HG03108 (cell line): ENCODE measurements at regions not wholly inside any gene's neighbourhood (a gene's known extent, or its start where the extent isn't known, plus 50 kb on each side); places are given as distances from the start of the nearest gene placed in this dataset.

Source experiments
- ATAC-seq: cut with Tn5 transposase; IDR thresholded peaks from one replicate; pipeline ENCODE4 v1.9.1; 2021; ENCODE audit warnings: moderate library complexity; ENCODE audit not compliant: unreplicated experiment

DNA sequence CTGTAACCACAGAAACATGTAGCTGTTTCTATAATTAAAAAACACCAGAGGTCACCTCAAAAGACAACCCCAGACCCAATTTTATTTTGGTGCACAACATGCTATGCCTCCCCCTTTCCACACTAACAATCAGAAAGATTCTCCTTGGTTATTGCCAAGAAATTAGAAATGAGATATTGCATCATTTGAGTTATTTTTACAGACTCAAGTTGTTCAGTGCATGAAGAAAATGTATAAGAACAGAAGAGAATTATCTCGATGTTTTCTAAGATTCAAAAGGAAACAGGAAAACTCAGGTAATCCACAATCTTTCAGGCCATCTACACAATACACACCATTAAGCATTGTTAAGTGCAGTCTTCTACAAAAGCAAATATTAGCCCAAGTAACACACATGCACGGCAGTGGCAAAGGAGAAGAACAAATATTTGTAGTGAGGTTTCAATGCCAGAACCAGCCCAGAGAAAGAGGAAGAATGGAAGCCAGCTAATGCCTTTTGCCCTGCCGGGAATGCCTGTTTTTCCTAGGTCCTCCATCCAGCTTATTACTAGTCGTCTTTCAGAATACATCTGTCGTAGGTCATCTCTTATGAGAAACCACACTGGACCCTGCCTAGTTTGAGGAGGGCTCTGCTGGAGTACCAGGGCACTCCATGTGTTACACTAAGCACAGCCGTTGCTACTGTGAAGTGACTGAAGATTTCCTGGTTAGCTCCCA is 67.6 kb upstream of the C1GALT1 start:
- no peak for ATAC-seq

DNA sequence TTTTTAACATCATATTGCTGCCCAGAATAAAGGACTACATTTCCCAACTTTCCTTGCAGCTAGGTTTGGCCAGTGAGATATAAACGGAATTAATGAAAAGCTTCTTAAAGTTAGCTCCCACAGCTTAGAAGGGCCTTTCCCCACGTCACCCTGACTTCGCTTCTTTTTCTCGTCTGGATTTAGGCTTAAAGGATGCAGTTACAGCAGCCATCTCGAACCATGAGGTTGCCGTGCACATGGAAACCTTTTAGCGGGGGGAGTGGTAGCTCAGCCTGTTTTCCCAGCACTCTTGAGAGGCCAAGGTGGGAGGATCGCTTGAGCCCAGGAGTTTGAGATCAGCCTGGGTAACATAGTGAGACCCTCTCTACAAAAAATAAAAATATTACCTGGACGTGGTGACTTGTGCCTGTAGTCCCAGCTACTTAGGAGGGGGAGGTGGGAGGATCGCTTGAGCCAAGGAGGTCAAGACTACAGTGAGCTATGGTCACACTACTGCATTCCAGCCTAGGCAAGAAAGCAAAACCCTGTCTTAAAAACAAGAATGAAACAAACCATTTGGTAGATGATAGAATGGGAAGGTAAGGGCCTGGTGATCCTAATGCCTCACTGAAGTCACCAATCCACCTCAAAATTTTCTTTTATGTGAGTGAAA is 64.3 kb upstream of the C1GALT1 start:
- ATAC-seq: no peak

DNA sequence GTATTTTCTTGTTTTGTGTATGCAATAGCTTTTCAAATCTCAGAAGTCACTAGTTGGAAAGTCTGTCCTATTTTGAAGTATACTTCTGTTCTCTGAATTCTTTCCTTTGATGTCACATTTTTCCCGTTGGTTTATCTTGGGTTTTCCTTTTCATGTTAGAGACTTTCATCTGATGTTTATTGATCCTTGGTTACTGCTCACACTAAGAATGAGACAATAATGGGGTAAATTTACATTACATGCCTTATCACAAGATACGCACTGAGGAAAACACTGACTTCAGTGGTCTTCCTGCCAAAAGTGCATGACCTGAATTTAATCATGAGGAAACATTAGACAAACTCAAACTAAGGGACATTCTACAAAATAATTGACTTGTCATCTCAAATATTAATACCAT is 63.5 kb upstream of the C1GALT1 start:
- no peak for ATAC-seq

DNA sequence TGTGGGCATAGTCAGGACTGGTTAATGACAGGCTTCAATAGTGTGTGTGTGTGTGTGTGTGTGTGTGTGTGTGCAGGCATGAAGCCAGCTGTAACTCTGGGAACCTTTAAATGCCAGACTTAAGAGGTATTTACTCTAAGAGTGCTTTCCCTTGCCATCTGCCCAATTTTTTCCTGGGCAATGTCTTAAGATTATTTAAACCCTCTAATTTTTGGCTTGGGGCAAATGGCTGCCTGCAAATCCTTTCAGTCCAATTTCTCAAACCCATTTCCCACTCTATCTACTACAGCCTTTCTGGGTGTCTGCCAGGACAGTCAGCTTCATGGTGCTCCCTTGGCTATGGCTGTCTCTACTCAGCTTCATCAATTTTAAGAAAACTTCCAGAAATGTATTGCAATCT is 62.6 kb upstream of the C1GALT1 start:
- ATAC-seq: no peak

DNA sequence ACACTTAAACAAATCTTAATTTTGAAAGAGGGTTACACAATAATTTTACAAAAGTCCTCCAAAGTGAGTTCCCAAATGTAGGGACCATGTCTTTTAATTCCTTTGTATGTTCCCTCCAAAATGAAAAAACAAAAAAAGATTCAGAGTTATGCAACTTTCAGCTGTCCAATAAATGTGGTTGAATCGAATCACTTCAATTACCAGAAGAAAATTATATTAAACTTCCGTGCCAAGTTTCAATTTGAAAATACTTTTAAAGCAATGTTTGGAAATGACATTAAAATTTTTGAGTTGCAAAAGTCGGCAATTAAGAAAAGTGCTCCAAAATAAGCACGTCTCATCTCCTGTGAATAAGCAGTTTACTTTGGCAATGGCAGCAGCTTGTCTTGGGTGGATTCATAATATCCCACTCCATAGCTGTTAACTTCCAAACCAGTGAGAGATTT is 60.3 kb upstream of the C1GALT1 start:
- ATAC-seq: no peak

DNA sequence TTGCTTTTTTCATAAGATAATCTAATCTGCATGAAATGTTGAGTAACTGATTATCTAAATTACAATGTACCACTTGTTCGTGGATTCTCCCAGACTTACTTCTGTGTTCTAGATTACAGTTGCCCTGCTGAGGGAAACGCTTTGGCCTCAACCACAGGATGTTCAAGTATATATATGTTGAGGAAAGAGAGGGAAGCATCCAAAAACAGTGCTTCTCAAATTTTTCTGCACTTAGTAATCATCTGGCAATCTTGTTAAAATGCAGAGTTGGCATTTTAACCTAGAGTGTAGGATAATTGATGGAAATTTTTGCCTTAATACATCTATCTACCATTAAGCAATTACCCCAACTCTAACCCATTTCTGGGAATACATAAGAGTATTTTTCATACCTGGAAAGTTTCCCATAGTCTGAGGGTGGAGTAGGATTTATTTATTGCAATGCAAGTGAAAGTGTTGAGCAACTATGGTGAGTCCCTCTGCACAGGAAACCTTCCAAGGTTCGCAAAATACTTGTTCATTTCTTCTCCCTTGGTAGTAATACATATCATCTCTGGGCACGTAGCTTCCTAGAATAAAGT is 59.6 kb upstream of the C1GALT1 start:
- no peak for ATAC-seq

DNA sequence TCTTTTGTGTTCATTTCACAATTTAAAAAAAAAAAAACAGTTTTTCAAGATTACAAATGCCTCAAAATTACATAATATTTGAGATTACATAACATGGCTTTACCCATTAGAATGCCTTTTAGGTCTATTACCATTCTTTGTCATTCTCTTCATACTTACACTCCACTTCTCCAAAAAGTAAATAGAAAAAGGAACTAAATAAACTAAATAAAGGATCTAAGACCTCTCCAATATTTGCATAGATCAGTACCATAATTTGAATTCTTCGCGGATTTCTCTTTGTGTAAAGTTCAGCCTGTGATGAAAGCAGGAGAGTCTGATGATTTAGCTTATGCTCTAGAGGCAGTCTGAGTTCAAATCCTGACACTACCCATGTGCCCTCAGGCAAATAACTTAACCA is 56.4 kb upstream of the C1GALT1 start:
- ATAC-seq: no peak

DNA sequence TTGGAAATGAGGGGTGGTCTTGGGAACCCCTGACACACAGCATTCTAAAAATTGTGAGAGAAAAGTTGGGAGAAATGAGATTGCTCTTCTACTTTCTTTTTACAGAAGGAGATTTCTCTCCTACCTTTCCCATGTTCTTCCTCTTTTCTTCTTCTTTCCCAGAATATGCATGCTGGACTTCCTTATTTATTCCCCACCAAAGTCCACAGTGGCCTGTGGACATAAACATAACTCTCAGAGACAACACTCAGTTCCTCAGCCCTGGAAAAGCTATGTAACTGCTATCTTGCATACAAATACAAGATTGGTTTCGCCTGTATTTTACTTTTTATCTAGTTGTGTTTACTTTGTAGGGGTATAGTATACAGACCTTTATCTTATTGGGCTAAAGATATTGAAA is 54.6 kb upstream of the C1GALT1 start:
- no peak for ATAC-seq

DNA sequence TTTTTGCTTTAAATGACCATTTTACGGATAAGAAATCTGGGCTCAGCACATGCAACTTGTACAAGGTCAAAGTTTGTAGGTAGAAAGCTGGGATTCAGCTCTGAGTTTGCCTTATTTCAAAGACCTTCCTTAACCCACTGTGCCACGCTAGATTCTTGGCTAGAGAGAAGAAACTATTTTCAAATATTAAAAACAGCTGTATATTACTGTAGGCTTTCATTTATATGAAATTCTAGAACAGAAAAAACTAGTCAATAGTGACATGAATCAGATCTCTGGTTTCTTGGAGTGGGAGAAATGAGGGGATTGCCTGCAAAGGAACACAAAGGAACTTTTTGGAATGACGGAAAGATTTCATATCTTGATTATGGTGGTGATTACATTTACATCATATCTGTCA is 53.0 kb upstream of the C1GALT1 start:
- ATAC-seq: no peak

DNA sequence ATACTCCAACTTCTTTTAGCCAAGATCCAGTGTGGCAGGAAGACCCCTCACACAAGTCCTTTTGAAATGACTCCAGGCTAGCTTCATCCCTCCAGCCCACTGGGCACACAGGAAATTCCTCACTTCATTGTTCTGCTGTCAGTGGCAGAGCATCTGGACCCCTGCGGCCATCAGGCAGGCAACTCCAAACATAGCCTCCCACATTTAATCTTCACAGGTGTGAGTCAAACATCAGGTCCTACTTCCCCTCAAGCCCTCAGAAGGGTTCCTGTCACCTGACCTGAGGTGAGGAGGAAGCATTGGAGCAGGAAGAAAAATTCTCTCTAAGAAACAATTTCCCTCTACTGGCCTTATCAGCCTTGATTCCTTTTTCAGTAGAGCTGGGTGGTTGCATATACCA is 51.1 kb upstream of the C1GALT1 start:
- ATAC-seq: no peak
